MM.1S (cell line): ENCODE measurements at regions not wholly inside any gene's neighbourhood (a gene's known extent, or its start where the extent isn't known, plus 50 kb on each side); places are given as distances from the start of the nearest gene placed in this dataset.

Experiments used
- DNase-seq: peaks from one replicate; pipeline ENCODE4 v3.0.0-alpha.2; 2015
- H2AFZ ChIP-seq: fragments of 300-600 bp; sonication (generic); 2 replicates; pipeline ENCODE4 v1.6.0; 2016; ENCODE audit warnings: antibody characterized with exemption, low read length
- H3F3A ChIP-seq: fragments of 300-600 bp; sonication (generic); 2 replicates; pipeline ENCODE4 v1.6.1; 2016; ENCODE audit warnings: mild to moderate bottlenecking, antibody characterized with exemption, low read length, moderate library complexity, mixed read lengths; ENCODE audit not compliant: insufficient read depth
- H3K27ac ChIP-seq: fragments of 300-600 bp; sonication (generic); 2 replicates; pipeline ENCODE4 v1.5.1; 2016; ENCODE audit warnings: mild to moderate bottlenecking, low read length
- H3K27me3 ChIP-seq: fragments of 300-600 bp; sonication (generic); replicated peaks from 2 replicates; pipeline ENCODE4 v1.6.0; 2016; ENCODE audit warnings: low read length; ENCODE audit not compliant: insufficient read depth
- H3K36me3 ChIP-seq: fragments of 300-600 bp; sonication (generic); replicated peaks from 2 replicates; pipeline ENCODE4 v1.6.1; 2016; ENCODE audit warnings: mild to moderate bottlenecking, low read length, mixed read lengths; ENCODE audit not compliant: insufficient read depth
- H3K4me1 ChIP-seq: fragments of 300-600 bp; sonication (generic); 2 replicates; pipeline ENCODE4 v1.6.1; 2016; ENCODE audit warnings: low read length, mixed read lengths
- H3K4me2 ChIP-seq: fragments of 300-600 bp; sonication (generic); 2 replicates; pipeline ENCODE4 v1.6.0; 2016; ENCODE audit warnings: low read depth, low read length
- H3K4me3 ChIP-seq: fragments of 300-600 bp; sonication (generic); 2 replicates; pipeline ENCODE4 v1.5.1; 2016; ENCODE audit warnings: low read length, mixed read lengths
- H3K79me2 ChIP-seq: fragments of 300-600 bp; sonication (generic); 2 replicates; pipeline ENCODE4 v1.6.1; 2016; ENCODE audit warnings: mixed run types, low read length, mixed read lengths
- H3K9ac ChIP-seq: fragments of 300-600 bp; sonication (generic); 2 replicates; pipeline ENCODE4 v1.6.1; 2016; ENCODE audit warnings: low read length, mixed read lengths
- H3K9me2 ChIP-seq: fragments of 300-600 bp; sonication (generic); replicated peaks from 2 replicates; pipeline ENCODE4 v1.6.1; 2016; ENCODE audit warnings: mild to moderate bottlenecking, low read length, mixed read lengths; ENCODE audit not compliant: insufficient read depth
- H3K9me3 ChIP-seq: fragments of 300-600 bp; sonication (generic); replicated peaks from 2 replicates; pipeline ENCODE4 v1.6.1; 2016; ENCODE audit warnings: mild to moderate bottlenecking, low read length, mixed read lengths; ENCODE audit not compliant: insufficient read depth
- H4K20me1 ChIP-seq: fragments of 300-600 bp; sonication (generic); 2 replicates; pipeline ENCODE4 v1.6.1; 2016; ENCODE audit warnings: mild to moderate bottlenecking, low read length, moderate library complexity, mixed read lengths; ENCODE audit not compliant: insufficient read depth
- CTCF ChIP-seq: fragments of 300-600 bp; sonication (generic); IDR thresholded peaks from 2 replicates; pipeline ENCODE4 v1.5.1; 2016; ENCODE audit warnings: antibody characterized with exemption, low read length, mixed read lengths
- EZH2 ChIP-seq: fragments of 300-600 bp; sonication (generic); optimal IDR thresholded peaks from 2 replicates; pipeline ENCODE3; 2017; ENCODE audit warnings: low read depth, mild to moderate bottlenecking, antibody characterized with exemption, low read length, mixed read lengths
- EZH2phosphoT487 ChIP-seq: fragments of 300-600 bp; sonication (generic); IDR thresholded peaks from 2 replicates; pipeline ENCODE4 v1.6.1; 2018; ENCODE audit warnings: antibody characterized with exemption, low read length

GRCh38 chr3:153328690-153329089, 166.7 kb downstream of the RAP2B start:
- Histone ChIP-seq H3K9me2 (no peaks in the 10 kb centered on the region), H3F3A (no peaks in the 10 kb centered on the region), H3K9me3 (no peaks in the 10 kb centered on the region), H3K79me2 (no peaks in the 10 kb centered on the region), H4K20me1 (no peaks in the 10 kb centered on the region), H3K27ac (no peak overlapping the region), H3K36me3 (no peaks in the 10 kb centered on the region), H3K4me1 (no peaks in the 10 kb centered on the region), H3K4me3 (no peak overlapping the region), H2AFZ (no peak overlapping the region), H3K9ac (no peak overlapping the region), H3K4me2 (no peak overlapping the region), H3K27me3 (no peaks in the 10 kb centered on the region)
- no peak for TF ChIP-seq CTCF
- TF ChIP-seq EZH2phosphoT487, result no peak
- no peak for TF ChIP-seq EZH2
- no peak for DNase-seq

DNA sequence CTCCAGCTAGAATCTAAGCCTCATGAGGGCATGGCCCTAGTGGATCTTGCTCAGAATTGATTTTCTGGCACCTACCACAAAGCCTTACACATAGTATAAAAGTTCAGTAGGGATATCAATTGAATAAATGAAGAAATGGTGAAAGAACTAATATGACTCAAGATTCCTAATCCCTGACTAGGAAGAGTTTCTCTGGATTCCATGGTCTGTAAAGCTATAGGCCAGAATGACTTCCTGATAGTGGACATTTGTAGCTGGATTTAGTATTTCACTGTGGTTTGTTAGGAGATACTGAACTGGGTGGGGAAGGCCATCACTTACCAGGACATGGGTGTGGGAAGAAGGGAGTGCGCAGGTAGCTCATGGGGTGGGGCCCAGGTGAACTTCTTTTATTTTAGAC, 168.9 kb downstream of the RAP2B start:
- no peak overlapping the region for H3K9ac ChIP-seq
- no peaks in the 10 kb centered on the region for H3F3A ChIP-seq
- no peak overlapping the region for H2AFZ ChIP-seq
- no peaks in the 10 kb centered on the region for H3K9me3 ChIP-seq
- no peaks in the 10 kb centered on the region for H3K4me1 ChIP-seq
- H3K79me2 ChIP-seq, result no peaks in the 10 kb centered on the region
- DNase-seq, result no peak
- no peaks in the 10 kb centered on the region for H3K27me3 ChIP-seq
- H3K27ac ChIP-seq, result no peak overlapping the region
- H3K9me2 ChIP-seq, result no peaks in the 10 kb centered on the region
- no peak overlapping the region for H3K4me3 ChIP-seq
- TF ChIP-seq EZH2 (no peak), EZH2phosphoT487 (no peak), CTCF (no peak)
- no peak overlapping the region for H3K4me2 ChIP-seq
- no peaks in the 10 kb centered on the region for H4K20me1 ChIP-seq
- no peaks in the 10 kb centered on the region for H3K36me3 ChIP-seq

GRCh38 chr3:153331676-153332075, 169.7 kb downstream of the RAP2B start:
- no peak overlapping the region for H3K4me3 ChIP-seq
- H3F3A ChIP-seq, result no peaks in the 10 kb centered on the region
- no peaks in the 10 kb centered on the region for H3K36me3 ChIP-seq
- H4K20me1 ChIP-seq, result no peaks in the 10 kb centered on the region
- H3K27ac ChIP-seq, result no peak overlapping the region
- TF ChIP-seq CTCF (no peak), EZH2 (no peak), EZH2phosphoT487 (no peak)
- no peak overlapping the region for H3K4me2 ChIP-seq
- no peak for DNase-seq
- H3K9ac ChIP-seq, result no peak overlapping the region
- no peaks in the 10 kb centered on the region for H3K4me1 ChIP-seq
- H3K79me2 ChIP-seq, result no peaks in the 10 kb centered on the region
- H2AFZ ChIP-seq, result no peak overlapping the region
- no peaks in the 10 kb centered on the region for H3K27me3 ChIP-seq
- no peaks in the 10 kb centered on the region for H3K9me3 ChIP-seq
- no peaks in the 10 kb centered on the region for H3K9me2 ChIP-seq
